ENCODE measurements at regions not wholly inside any gene's neighbourhood (a gene's known extent, or its start where the extent isn't known, plus 50 kb on each side); places are given as distances from the start of the nearest gene placed in this dataset.

- Histone ChIP-seq H3K27ac (replicated peaks) (no peak overlapping the region), H3K27me3 (ENCODE audit: insufficient read depth, poor library complexity, severe bottlenecking) (no peaks in the 10 kb centered on the region), H3K4me3 (replicated peaks; ENCODE audit: insufficient read depth, low read length) (no peak overlapping the region)
- no peak for DNase-seq (ENCODE audit: low read depth in 1 of 2, low spot score in 1 of 2)
- TF ChIP-seq GABPA (IDR thresholded peaks at IDR 0.05; ENCODE audit: low read depth) (no peak), CTCF (IDR thresholded peaks at IDR 0.05; ENCODE audit: insufficient read depth, low read length) (no peak), POLR2AphosphoS5 (IDR thresholded peaks at IDR 0.05; ENCODE audit: low read depth) (no peak), SPI1 (IDR thresholded peaks at IDR 0.05; ENCODE audit: borderline replicate concordance, low read depth) (no peak)
- TF ChIP-seq, protein P1, sequence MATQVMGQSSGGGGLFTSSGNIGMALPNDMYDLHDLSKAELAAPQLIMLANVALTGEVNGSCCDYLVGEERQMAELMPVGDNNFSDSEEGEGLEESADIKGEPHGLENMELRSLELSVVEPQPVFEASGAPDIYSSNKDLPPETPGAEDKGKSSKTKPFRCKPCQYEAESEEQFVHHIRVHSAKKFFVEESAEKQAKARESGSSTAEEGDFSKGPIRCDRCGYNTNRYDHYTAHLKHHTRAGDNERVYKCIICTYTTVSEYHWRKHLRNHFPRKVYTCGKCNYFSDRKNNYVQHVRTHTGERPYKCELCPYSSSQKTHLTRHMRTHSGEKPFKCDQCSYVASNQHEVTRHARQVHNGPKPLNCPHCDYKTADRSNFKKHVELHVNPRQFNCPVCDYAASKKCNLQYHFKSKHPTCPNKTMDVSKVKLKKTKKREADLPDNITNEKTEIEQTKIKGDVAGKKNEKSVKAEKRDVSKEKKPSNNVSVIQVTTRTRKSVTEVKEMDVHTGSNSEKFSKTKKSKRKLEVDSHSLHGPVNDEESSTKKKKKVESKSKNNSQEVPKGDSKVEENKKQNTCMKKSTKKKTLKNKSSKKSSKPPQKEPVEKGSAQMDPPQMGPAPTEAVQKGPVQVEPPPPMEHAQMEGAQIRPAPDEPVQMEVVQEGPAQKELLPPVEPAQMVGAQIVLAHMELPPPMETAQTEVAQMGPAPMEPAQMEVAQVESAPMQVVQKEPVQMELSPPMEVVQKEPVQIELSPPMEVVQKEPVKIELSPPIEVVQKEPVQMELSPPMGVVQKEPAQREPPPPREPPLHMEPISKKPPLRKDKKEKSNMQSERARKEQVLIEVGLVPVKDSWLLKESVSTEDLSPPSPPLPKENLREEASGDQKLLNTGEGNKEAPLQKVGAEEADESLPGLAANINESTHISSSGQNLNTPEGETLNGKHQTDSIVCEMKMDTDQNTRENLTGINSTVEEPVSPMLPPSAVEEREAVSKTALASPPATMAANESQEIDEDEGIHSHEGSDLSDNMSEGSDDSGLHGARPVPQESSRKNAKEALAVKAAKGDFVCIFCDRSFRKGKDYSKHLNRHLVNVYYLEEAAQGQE (IDR thresholded peaks at IDR 0.05; ENCODE audit: insufficient replicate concordance, low read depth): no peak
Measured at GRCh38 chr9:95815961-95816360, 59.5 kb upstream of the ERCC6L2 start.

DNA sequence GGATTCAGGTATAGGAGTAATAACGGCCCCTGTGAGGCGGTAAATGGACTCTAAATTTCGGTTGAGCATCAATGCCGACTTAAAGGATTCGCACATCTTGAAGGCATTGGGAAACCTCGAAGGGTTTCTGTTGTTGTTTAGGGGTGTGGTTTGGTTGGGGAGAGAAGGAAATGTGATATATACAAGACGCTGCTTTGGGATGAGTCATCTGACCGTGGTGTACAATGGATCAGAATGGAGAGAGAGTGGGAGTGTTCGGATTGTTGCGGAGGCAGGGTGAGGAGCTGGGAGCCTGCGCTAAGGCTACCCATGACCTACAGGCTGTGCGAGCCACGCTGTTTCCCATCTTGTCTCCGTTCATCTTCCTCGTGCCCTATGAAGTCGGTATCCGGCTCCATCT lies 60.4 kb upstream of the ERCC6L2 start:
- no peak overlapping the region for H3K4me3 ChIP-seq (replicated peaks; ENCODE audit: insufficient read depth, low read length)
- no peak overlapping the region for H3K27ac ChIP-seq (replicated peaks)
- DNase-seq (ENCODE audit: low read depth in 1 of 2, low spot score in 1 of 2): no peak
- H3K27me3 ChIP-seq (ENCODE audit: insufficient read depth, poor library complexity, severe bottlenecking): no peaks in the 10 kb centered on the region
- TF ChIP-seq POLR2AphosphoS5 (IDR thresholded peaks at IDR 0.05; ENCODE audit: low read depth) (no peak), GABPA (IDR thresholded peaks at IDR 0.05; ENCODE audit: low read depth) (no peak), SPI1 (IDR thresholded peaks at IDR 0.05; ENCODE audit: borderline replicate concordance, low read depth) (no peak), CTCF (IDR thresholded peaks at IDR 0.05; ENCODE audit: insufficient read depth, low read length) (no peak)
- TF ChIP-seq, protein P1 (IDR thresholded peaks at IDR 0.05; ENCODE audit: insufficient replicate concordance, low read depth): no peak

GRCh38 chr9:95813923-95814322 lies 61.6 kb upstream of the ERCC6L2 start:
- no peak overlapping the region for H3K4me3 ChIP-seq (replicated peaks; ENCODE audit: insufficient read depth, low read length)
- TF ChIP-seq, protein P1 (IDR thresholded peaks at IDR 0.05; ENCODE audit: insufficient replicate concordance, low read depth): no peak
- no peak for TF ChIP-seq POLR2AphosphoS5 (IDR thresholded peaks at IDR 0.05; ENCODE audit: low read depth)
- no peak for TF ChIP-seq GABPA (IDR thresholded peaks at IDR 0.05; ENCODE audit: low read depth)
- no peak for TF ChIP-seq SPI1 (IDR thresholded peaks at IDR 0.05; ENCODE audit: borderline replicate concordance, low read depth)
- TF ChIP-seq CTCF (IDR thresholded peaks at IDR 0.05; ENCODE audit: insufficient read depth, low read length): no peak
- no peaks in the 10 kb centered on the region for H3K27me3 ChIP-seq (ENCODE audit: insufficient read depth, poor library complexity, severe bottlenecking)
- DNase-seq (ENCODE audit: low read depth in 1 of 2, low spot score in 1 of 2): no peak
- H3K27ac ChIP-seq (replicated peaks): no peak overlapping the region

All from HL-60 (cell line).